ENCODE measurements at regions not wholly inside any gene's neighbourhood (a gene's known extent, or its start where the extent isn't known, plus 50 kb on each side); places are given as distances from the start of the nearest gene placed in this dataset.

DNA sequence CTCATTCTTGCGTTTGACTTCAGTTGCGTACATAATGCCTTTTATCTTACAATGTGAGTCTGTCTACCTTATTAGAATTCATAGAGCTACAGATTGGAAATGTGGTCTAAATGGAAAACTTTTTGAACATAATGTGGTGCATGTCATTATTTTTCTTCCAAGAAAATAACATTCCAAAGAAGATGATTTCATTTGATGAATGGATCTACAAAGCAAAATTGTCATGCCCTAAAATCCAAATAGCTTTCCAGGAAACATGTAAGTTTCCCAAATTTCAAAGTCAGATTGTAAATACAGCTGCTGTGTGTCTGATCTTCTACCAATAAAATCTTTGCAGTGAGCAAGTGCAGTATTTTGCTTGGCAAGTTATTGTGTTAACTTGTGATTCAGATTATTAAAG is 101.8 kb upstream of the FZD8 start:
- ChIA-PET RAD21 (ENCODE audit: unreplicated experiment) (no interaction called here), SMC1A (ENCODE audit: uncharacterized antibody, unreplicated experiment) (no interaction called here), POLR2A (no interaction called here), CTCF (no interaction called here)
- in situ Hi-C loops (cut with MboI) (no loop called here), intact Hi-C loops (cut with micrococcal nuclease; ENCODE audit: unreplicated experiment) (no loop called here)
- Histone ChIP-seq H4K20me1 (ENCODE audit: control insufficient read depth, insufficient read depth) (no peaks in the 10 kb centered on the region), H3K36me3 (ENCODE audit: control insufficient read depth in 2 of 2, insufficient read depth in 2 of 2, low read length in 1 of 2) (no peaks in the 10 kb centered on the region), H3K4me2 (ENCODE audit: control insufficient read depth, insufficient read depth) (no peak overlapping the region), H3K27me3 (replicated peaks in 1 of 2; ENCODE audit: control insufficient read depth in 2 of 2, insufficient read depth in 2 of 2, low read length in 1 of 2) (no peaks in the 10 kb centered on the region), H2AFZ (ENCODE audit: control insufficient read depth, low read depth, low read length) (no peak overlapping the region), H3K9me3 (replicated peaks; ENCODE audit: control insufficient read depth, insufficient read depth, low read length) (no peaks in the 10 kb centered on the region), H3K9ac (ENCODE audit: control insufficient read depth, insufficient read depth, low read length) (no peak overlapping the region), H3K79me2 (ENCODE audit: control insufficient read depth, insufficient read depth, low read length) (no peaks in the 10 kb centered on the region), H3K27ac (ENCODE audit: control insufficient read depth, insufficient read depth) (no peak overlapping the region), H3K4me1 (ENCODE audit: control insufficient read depth, insufficient read depth, low read length) (no peaks in the 10 kb centered on the region), H3K4me3 (no peak overlapping the region)
- 81% methylated on average over 2 of the region's 2 CpGs for WGBS (ENCODE audit: insufficient coverage, insufficient replicate concordance, low lambda C conversion rate, missing lambda C conversion rate)
- ATAC-seq (no peak), DNase-seq (ENCODE audit: low read depth, low spot score) (no peak), FAIRE-seq (no peak)
- BruUV-seq (replicated peaks) = no TSS peak
- TF ChIP-seq, protein P1, sequence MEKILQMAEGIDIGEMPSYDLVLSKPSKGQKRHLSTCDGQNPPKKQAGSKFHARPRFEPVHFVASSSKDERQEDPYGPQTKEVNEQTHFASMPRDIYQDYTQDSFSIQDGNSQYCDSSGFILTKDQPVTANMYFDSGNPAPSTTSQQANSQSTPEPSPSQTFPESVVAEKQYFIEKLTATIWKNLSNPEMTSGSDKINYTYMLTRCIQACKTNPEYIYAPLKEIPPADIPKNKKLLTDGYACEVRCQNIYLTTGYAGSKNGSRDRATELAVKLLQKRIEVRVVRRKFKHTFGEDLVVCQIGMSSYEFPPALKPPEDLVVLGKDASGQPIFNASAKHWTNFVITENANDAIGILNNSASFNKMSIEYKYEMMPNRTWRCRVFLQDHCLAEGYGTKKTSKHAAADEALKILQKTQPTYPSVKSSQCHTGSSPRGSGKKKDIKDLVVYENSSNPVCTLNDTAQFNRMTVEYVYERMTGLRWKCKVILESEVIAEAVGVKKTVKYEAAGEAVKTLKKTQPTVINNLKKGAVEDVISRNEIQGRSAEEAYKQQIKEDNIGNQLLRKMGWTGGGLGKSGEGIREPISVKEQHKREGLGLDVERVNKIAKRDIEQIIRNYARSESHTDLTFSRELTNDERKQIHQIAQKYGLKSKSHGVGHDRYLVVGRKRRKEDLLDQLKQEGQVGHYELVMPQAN (conservative IDR thresholded peaks at IDR 0.05) = no peak
- TF ChIP-seq RCOR1 (conservative IDR thresholded peaks at IDR 0.05; ENCODE audit: low read depth, low read length) (no peak), NBN (IDR thresholded peaks at IDR 0.05) (no peak), ESRRA (IDR thresholded peaks at IDR 0.05; ENCODE audit: low read length) (no peak), SRF (IDR thresholded peaks at IDR 0.05; ENCODE audit: low read depth in 2 of 2, low read length in 2 of 2) (no peak), KAT2A (conservative IDR thresholded peaks at IDR 0.05; ENCODE audit: control insufficient read depth, low read depth, low read length) (no peak)
- TF ChIP-seq, protein P2, sequence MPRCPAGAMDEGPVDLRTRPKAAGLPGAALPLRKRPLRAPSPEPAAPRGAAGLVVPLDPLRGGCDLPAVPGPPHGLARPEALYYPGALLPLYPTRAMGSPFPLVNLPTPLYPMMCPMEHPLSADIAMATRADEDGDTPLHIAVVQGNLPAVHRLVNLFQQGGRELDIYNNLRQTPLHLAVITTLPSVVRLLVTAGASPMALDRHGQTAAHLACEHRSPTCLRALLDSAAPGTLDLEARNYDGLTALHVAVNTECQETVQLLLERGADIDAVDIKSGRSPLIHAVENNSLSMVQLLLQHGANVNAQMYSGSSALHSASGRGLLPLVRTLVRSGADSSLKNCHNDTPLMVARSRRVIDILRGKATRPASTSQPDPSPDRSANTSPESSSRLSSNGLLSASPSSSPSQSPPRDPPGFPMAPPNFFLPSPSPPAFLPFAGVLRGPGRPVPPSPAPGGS (IDR thresholded peaks at IDR 0.05; ENCODE audit: borderline replicate concordance, insufficient read depth, low read depth, low read length, poor library complexity, severe bottlenecking) = no peak
